ENCODE measurements at regions not wholly inside any gene's neighbourhood (a gene's known extent, or its start where the extent isn't known, plus 50 kb on each side); places are given as distances from the start of the nearest gene placed in this dataset.

DNA sequence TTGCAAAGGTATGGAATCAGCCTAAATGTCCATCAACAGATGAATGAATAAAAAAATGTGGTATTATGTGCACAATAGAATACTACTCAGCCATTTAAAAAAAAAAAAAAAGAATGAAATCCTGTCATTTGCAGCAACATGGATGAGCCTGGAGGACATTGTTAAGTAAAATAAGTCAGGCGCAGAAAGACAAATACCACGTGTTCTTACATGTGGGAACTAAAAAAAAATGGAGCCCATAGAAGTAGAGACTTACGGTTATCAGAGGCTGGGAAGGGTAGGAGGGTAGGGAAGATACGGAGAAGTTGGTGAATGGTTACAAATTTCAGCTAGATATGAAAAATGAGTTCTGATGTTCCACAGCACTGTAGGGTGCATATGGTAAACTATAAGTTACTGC is 97.2 kb upstream of the SIRPG start:
- H4K20me1 ChIP-seq (ENCODE audit: insufficient read depth, low read length), result no peaks in the 10 kb centered on the region
- no peaks in the 10 kb centered on the region for H3K4me1 ChIP-seq (ENCODE audit: insufficient read depth, low read length, severe bottlenecking)
- no peaks in the 10 kb centered on the region for H3K79me2 ChIP-seq (ENCODE audit: insufficient read depth, low read length)
- H3F3A ChIP-seq (ENCODE audit: insufficient read depth, low read length), result no peaks in the 10 kb centered on the region
- no peaks in the 10 kb centered on the region for H3K9me3 ChIP-seq (ENCODE audit: low read length)
- no peak overlapping the region for H3K9ac ChIP-seq (ENCODE audit: low read length)
- H3K9me2 ChIP-seq (ENCODE audit: low read depth, low read length), result no peaks in the 10 kb centered on the region
- H3K4me2 ChIP-seq (ENCODE audit: low read length), result no peak overlapping the region
- H2AFZ ChIP-seq (ENCODE audit: low read length), result no peak overlapping the region
- H3K27me3 ChIP-seq (ENCODE audit: insufficient read depth, low read length), result no peaks in the 10 kb centered on the region
- H3K4me3 ChIP-seq (ENCODE audit: low read depth, low read length, poor library complexity, severe bottlenecking), result no peak overlapping the region
- TF ChIP-seq EZH2 (IDR thresholded peaks at IDR 0.05; ENCODE audit: borderline replicate concordance, low read length), result no peak
- TF ChIP-seq, protein P1, sequence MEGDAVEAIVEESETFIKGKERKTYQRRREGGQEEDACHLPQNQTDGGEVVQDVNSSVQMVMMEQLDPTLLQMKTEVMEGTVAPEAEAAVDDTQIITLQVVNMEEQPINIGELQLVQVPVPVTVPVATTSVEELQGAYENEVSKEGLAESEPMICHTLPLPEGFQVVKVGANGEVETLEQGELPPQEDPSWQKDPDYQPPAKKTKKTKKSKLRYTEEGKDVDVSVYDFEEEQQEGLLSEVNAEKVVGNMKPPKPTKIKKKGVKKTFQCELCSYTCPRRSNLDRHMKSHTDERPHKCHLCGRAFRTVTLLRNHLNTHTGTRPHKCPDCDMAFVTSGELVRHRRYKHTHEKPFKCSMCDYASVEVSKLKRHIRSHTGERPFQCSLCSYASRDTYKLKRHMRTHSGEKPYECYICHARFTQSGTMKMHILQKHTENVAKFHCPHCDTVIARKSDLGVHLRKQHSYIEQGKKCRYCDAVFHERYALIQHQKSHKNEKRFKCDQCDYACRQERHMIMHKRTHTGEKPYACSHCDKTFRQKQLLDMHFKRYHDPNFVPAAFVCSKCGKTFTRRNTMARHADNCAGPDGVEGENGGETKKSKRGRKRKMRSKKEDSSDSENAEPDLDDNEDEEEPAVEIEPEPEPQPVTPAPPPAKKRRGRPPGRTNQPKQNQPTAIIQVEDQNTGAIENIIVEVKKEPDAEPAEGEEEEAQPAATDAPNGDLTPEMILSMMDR (IDR thresholded peaks at IDR 0.05; ENCODE audit: low read length), result no peak
- H3K36me3 ChIP-seq (ENCODE audit: insufficient read depth, low read length), result no peaks in the 10 kb centered on the region
- H3K27ac ChIP-seq (ENCODE audit: low read depth, low read length, poor library complexity, severe bottlenecking), result no peak overlapping the region

DNA sequence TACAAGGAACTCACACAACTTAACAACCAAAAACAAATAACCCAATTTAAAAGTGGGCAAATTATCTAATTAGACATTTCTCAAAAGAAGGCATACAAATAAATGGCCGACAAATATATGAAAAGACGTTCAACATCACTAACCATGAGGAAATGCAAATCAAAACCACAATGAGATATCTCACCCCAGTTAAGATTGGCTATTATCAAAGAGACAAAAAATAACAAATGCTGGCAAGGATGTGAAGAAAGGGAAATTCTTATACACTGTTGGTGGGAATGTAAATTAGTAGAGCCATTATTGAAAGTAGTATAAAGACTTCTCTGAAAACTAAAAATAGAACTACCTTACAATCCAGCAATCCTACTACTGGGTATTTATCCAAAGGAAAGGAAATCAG is 96.7 kb upstream of the SIRPG start:
- no peak overlapping the region for H3K27ac ChIP-seq (ENCODE audit: low read depth, low read length, poor library complexity, severe bottlenecking)
- H3K36me3 ChIP-seq (ENCODE audit: insufficient read depth, low read length), result no peaks in the 10 kb centered on the region
- no peaks in the 10 kb centered on the region for H3K9me3 ChIP-seq (ENCODE audit: low read length)
- H3K4me1 ChIP-seq (ENCODE audit: insufficient read depth, low read length, severe bottlenecking), result no peaks in the 10 kb centered on the region
- H3K27me3 ChIP-seq (ENCODE audit: insufficient read depth, low read length), result no peaks in the 10 kb centered on the region
- no peak for TF ChIP-seq EZH2 (IDR thresholded peaks at IDR 0.05; ENCODE audit: borderline replicate concordance, low read length)
- TF ChIP-seq, protein P1 (IDR thresholded peaks at IDR 0.05; ENCODE audit: low read length), result no peak
- no peaks in the 10 kb centered on the region for H3K79me2 ChIP-seq (ENCODE audit: insufficient read depth, low read length)
- H3F3A ChIP-seq (ENCODE audit: insufficient read depth, low read length), result no peaks in the 10 kb centered on the region
- H3K4me2 ChIP-seq (ENCODE audit: low read length), result no peak overlapping the region
- H3K9ac ChIP-seq (ENCODE audit: low read length), result no peak overlapping the region
- no peaks in the 10 kb centered on the region for H3K9me2 ChIP-seq (ENCODE audit: low read depth, low read length)
- H2AFZ ChIP-seq (ENCODE audit: low read length), result no peak overlapping the region
- no peaks in the 10 kb centered on the region for H4K20me1 ChIP-seq (ENCODE audit: insufficient read depth, low read length)
- no peak overlapping the region for H3K4me3 ChIP-seq (ENCODE audit: low read depth, low read length, poor library complexity, severe bottlenecking)

DNA sequence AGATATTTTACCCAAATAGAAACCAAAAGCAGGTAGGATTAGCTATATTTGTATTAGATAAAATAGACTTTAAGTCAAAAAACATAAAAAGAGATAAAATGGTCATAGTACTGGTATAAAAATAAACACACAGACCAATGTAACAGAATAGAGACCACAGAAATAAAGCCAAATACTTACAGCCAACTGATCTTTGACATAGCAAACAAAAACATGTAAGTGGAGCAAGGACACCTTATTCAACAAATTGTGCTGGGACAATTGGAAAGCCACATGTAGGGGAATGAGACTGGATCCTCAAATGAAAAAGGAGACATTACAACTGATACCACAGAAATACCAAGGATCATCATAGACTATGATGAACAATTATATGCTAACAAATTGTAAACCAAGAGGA is 94.5 kb upstream of the SIRPG start:
- no peak overlapping the region for H3K4me2 ChIP-seq (ENCODE audit: low read length)
- H3K36me3 ChIP-seq (ENCODE audit: insufficient read depth, low read length), result no peaks in the 10 kb centered on the region

More for the DNA sequence above, 94.5 kb upstream of the SIRPG start:
- Histone ChIP-seq H3K4me1 (ENCODE audit: insufficient read depth, low read length, severe bottlenecking) (no peaks in the 10 kb centered on the region), H3K9ac (ENCODE audit: low read length) (no peak overlapping the region), H3K9me2 (ENCODE audit: low read depth, low read length) (no peaks in the 10 kb centered on the region), H2AFZ (ENCODE audit: low read length) (no peak overlapping the region), H3K27ac (ENCODE audit: low read depth, low read length, poor library complexity, severe bottlenecking) (no peak overlapping the region), H3F3A (ENCODE audit: insufficient read depth, low read length) (no peaks in the 10 kb centered on the region), H3K9me3 (ENCODE audit: low read length) (no peaks in the 10 kb centered on the region), H3K4me3 (ENCODE audit: low read depth, low read length, poor library complexity, severe bottlenecking) (no peak overlapping the region), H4K20me1 (ENCODE audit: insufficient read depth, low read length) (no peaks in the 10 kb centered on the region), H3K79me2 (ENCODE audit: insufficient read depth, low read length) (no peaks in the 10 kb centered on the region), H3K27me3 (ENCODE audit: insufficient read depth, low read length) (no peaks in the 10 kb centered on the region)
- TF ChIP-seq, protein P1 (IDR thresholded peaks at IDR 0.05; ENCODE audit: low read length), result no peak
- no peak for TF ChIP-seq EZH2 (IDR thresholded peaks at IDR 0.05; ENCODE audit: borderline replicate concordance, low read length)

Data from OCI-LY1 (cell line).